ENCODE measurements at regions not wholly inside any gene's neighbourhood (a gene's known extent, or its start where the extent isn't known, plus 50 kb on each side); places are given as distances from the start of the nearest gene placed in this dataset.

DNA sequence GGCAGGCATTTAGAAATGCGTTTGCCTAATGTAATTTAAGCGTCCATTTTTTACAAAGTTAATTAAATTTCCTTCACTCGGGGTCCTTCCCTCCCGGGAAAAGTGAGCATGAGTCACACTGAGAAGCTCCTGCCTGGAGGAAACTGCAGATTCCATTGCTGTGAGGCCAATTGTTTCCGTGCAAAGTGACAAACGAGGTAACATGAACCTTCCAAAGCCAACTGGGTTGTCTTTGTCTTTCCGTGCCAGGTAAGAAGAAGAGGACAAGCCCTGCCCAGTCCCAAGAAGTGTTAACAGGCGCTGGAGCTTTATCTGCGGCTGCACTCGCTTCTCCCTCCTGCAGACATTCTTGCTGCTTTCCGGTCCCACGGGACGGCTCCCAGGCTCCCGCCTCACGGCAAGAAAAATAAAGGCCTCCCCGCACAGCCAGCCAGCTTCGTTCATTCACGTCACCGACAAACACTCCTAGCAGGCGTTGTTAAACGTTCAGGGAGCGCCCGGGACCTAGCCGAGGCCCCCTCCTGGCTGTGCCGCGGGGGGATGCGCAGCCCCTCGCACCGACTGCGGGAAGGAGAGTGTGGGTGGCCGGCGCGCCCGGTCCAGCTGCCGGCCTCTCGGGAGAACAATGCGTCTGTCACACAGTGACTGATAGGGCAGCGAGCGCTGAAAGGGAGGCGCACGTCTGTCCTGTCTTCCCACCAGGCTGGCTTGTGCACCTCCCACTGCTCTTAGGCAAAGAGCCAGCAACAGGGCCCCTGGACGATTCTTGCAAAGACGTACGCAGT lies 61.5 kb upstream of the HDDC2 start (continued):
- TF ChIP-seq ARID4B (CRISPR knock-in tag; IDR thresholded peaks at IDR 0.05; ENCODE audit: borderline replicate concordance) (0 out of 2 replicates have a peak, but pooled peaks have one; percentile 16), NR2C2 (CRISPR knock-in tag; IDR thresholded peaks at IDR 0.05) (no peak), NFE2L1 (CRISPR knock-in tag; IDR thresholded peaks at IDR 0.05) (no peak), ZNF219 (CRISPR knock-in tag; IDR thresholded peaks at IDR 0.05; ENCODE audit: borderline replicate concordance) (no peak), GABPB1 (CRISPR knock-in tag; IDR thresholded peaks at IDR 0.05) (no peak), SOX15 (CRISPR knock-in tag; IDR thresholded peaks at IDR 0.05) (no peak), ETV6 (CRISPR knock-in tag; IDR thresholded peaks at IDR 0.05) (no peak; the same call in 1 of the 2 replicates), ELF4 (CRISPR knock-in tag; IDR thresholded peaks at IDR 0.05; ENCODE audit: low read depth) (no peak), EMX1 (CRISPR knock-in tag; IDR thresholded peaks at IDR 0.05) (no peak), CREB1 (CRISPR knock-in tag; IDR thresholded peaks at IDR 0.05) (no peak), MXD4 (CRISPR knock-in tag; IDR thresholded peaks at IDR 0.05; ENCODE audit: borderline replicate concordance) (no peak), NR3C1 (CRISPR knock-in tag; conservative IDR thresholded peaks at IDR 0.05; ENCODE audit: low read depth) (peak; percentile 44; the same call in 1 of the 2 replicates), MLX (CRISPR knock-in tag; IDR thresholded peaks at IDR 0.05) (no peak), MYBL2 (CRISPR knock-in tag; IDR thresholded peaks at IDR 0.05) (no peak), IRF1 (CRISPR knock-in tag; IDR thresholded peaks at IDR 0.05) (no peak), JUN (CRISPR knock-in tag; IDR thresholded peaks at IDR 0.05) (no peak), ZNF532 (CRISPR knock-in tag; IDR thresholded peaks at IDR 0.05; ENCODE audit: borderline replicate concordance) (no peak), ATF6 (CRISPR knock-in tag; IDR thresholded peaks at IDR 0.05) (no peak), FOXK1 (CRISPR knock-in tag; IDR thresholded peaks at IDR 0.05) (no peak), ZBTB43 (CRISPR knock-in tag; IDR thresholded peaks at IDR 0.05) (peak; percentile 55; the same call in 1 of the 2 replicates), IRF2 (CRISPR knock-in tag; IDR thresholded peaks at IDR 0.05; ENCODE audit: borderline replicate concordance, low read depth) (no peak), TP53 (CRISPR knock-in tag; IDR thresholded peaks at IDR 0.05) (no peak; the same call in 1 of the 2 replicates)
- TF ChIP-seq, protein P1, sequence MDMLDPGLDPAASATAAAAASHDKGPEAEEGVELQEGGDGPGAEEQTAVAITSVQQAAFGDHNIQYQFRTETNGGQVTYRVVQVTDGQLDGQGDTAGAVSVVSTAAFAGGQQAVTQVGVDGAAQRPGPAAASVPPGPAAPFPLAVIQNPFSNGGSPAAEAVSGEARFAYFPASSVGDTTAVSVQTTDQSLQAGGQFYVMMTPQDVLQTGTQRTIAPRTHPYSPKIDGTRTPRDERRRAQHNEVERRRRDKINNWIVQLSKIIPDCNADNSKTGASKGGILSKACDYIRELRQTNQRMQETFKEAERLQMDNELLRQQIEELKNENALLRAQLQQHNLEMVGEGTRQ (CRISPR knock-in tag; IDR thresholded peaks at IDR 0.05): no peak
- TF ChIP-seq, protein P2, sequence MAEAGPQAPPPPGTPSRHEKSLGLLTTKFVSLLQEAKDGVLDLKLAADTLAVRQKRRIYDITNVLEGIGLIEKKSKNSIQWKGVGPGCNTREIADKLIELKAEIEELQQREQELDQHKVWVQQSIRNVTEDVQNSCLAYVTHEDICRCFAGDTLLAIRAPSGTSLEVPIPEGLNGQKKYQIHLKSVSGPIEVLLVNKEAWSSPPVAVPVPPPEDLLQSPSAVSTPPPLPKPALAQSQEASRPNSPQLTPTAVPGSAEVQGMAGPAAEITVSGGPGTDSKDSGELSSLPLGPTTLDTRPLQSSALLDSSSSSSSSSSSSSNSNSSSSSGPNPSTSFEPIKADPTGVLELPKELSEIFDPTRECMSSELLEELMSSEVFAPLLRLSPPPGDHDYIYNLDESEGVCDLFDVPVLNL (CRISPR knock-in tag; IDR thresholded peaks at IDR 0.05; ENCODE audit: borderline replicate concordance, low read depth): no peak

Measured in WTC11 (cell line).